ENCODE measurements at regions not wholly inside any gene's neighbourhood (a gene's known extent, or its start where the extent isn't known, plus 50 kb on each side); places are given as distances from the start of the nearest gene placed in this dataset.

- Histone ChIP-seq H3K36me3 (replicated peaks; ENCODE audit: insufficient read depth, low read depth) (no peaks in the 10 kb centered on the region), H3K4me1 (ENCODE audit: insufficient read depth) (no peaks in the 10 kb centered on the region), H4K20me1 (ENCODE audit: insufficient read depth, poor library complexity, severe bottlenecking) (no peaks in the 10 kb centered on the region), H3K27ac (no peak overlapping the region), H3K4me2 (no peak overlapping the region), H3K4me3 (no peak overlapping the region), H3K9me3 (ENCODE audit: low read depth) (no peaks in the 10 kb centered on the region), H2AFZ (no peak overlapping the region), H3K27me3 (no peaks in the 10 kb centered on the region), H3K9me2 (replicated peaks; ENCODE audit: insufficient read depth) (no peaks in the 10 kb centered on the region), H3K79me2 (no peaks in the 10 kb centered on the region)
- DNase-seq (ENCODE audit: low spot score) = no peak
- TF ChIP-seq EZH2 (IDR thresholded peaks at IDR 0.05; ENCODE audit: borderline replicate concordance) (no peak), EZH2phosphoT487 (IDR thresholded peaks at IDR 0.05; ENCODE audit: low read depth, severe bottlenecking, unreplicated experiment) (no peak)
- TF ChIP-seq, protein P1, sequence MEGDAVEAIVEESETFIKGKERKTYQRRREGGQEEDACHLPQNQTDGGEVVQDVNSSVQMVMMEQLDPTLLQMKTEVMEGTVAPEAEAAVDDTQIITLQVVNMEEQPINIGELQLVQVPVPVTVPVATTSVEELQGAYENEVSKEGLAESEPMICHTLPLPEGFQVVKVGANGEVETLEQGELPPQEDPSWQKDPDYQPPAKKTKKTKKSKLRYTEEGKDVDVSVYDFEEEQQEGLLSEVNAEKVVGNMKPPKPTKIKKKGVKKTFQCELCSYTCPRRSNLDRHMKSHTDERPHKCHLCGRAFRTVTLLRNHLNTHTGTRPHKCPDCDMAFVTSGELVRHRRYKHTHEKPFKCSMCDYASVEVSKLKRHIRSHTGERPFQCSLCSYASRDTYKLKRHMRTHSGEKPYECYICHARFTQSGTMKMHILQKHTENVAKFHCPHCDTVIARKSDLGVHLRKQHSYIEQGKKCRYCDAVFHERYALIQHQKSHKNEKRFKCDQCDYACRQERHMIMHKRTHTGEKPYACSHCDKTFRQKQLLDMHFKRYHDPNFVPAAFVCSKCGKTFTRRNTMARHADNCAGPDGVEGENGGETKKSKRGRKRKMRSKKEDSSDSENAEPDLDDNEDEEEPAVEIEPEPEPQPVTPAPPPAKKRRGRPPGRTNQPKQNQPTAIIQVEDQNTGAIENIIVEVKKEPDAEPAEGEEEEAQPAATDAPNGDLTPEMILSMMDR (IDR thresholded peaks at IDR 0.05; ENCODE audit: poor library complexity) = no peak
- 83% methylated on average over 5 of the region's 5 CpGs for WGBS (ENCODE audit: low lambda C conversion rate, missing lambda C conversion rate)
Observed at GRCh38 chr14:98293576-98293975, 978.4 kb downstream of the BCL11B start.

DNA sequence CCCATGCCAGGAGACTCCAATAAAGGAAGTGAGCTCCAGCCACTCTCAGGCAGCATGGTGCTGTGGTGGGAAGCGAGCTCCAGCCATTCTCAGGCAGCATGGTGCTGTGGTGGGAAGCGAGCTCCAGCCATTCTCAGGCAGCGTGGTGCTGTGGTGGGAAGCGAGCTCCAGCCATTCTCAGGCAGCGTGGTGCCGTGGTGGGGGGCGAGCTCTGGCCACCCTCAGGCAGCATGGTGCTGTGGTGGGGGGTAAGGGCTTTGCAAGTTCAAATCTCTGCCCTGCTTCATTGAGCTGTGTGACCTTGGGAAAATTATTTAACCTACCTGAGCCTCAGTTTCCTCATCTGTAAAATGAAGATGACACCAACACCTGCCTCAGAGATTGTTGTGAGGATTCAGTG lies 975.1 kb downstream of the BCL11B start:
- Histone ChIP-seq H4K20me1 (ENCODE audit: insufficient read depth, poor library complexity, severe bottlenecking) (no peaks in the 10 kb centered on the region), H3K27me3 (no peaks in the 10 kb centered on the region), H2AFZ (no peak overlapping the region), H3K36me3 (replicated peaks; ENCODE audit: insufficient read depth, low read depth) (no peaks in the 10 kb centered on the region), H3K4me3 (no peak overlapping the region), H3K4me1 (ENCODE audit: insufficient read depth) (no peaks in the 10 kb centered on the region), H3K9me3 (ENCODE audit: low read depth) (no peaks in the 10 kb centered on the region), H3K27ac (no peak overlapping the region), H3K79me2 (no peaks in the 10 kb centered on the region), H3K4me2 (no peak overlapping the region), H3K9me2 (replicated peaks; ENCODE audit: insufficient read depth) (no peaks in the 10 kb centered on the region)
- TF ChIP-seq EZH2phosphoT487 (IDR thresholded peaks at IDR 0.05; ENCODE audit: low read depth, severe bottlenecking, unreplicated experiment) = no peak
- TF ChIP-seq, protein P1 (IDR thresholded peaks at IDR 0.05; ENCODE audit: poor library complexity) = no peak
- no peak for TF ChIP-seq EZH2 (IDR thresholded peaks at IDR 0.05; ENCODE audit: borderline replicate concordance)
- 94% methylated on average over 7 of the region's 7 CpGs for WGBS (ENCODE audit: low lambda C conversion rate, missing lambda C conversion rate)
- DNase-seq (ENCODE audit: low spot score) = no peak

DNA sequence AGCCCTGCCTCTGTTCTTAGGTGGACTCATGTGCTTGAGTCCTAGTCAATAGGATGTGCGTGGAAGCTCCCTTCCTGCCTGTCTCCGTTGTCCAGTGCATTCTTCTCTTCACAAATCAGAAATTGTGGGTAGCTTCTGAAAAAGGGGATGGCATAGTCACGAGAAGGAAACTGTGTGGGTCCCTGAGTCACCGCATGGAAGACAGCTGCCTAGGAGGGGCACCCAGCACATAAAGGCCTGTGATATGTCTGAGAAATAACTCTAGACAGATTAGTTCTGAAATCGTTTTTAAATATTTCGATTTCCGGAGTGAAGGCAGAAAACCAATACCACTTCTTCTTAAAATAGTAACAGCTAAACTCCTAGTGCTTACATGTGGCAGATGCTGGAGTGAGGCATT lies 974.4 kb downstream of the BCL11B start:
- no peak overlapping the region for H3K4me2 ChIP-seq
- no peak for DNase-seq (ENCODE audit: low spot score)
- H3K79me2 ChIP-seq = no peaks in the 10 kb centered on the region
- H3K9me2 ChIP-seq (replicated peaks; ENCODE audit: insufficient read depth) = no peaks in the 10 kb centered on the region
- no peak overlapping the region for H3K27ac ChIP-seq
- WGBS (ENCODE audit: low lambda C conversion rate, missing lambda C conversion rate) = 94% methylated on average over 7 of the region's 7 CpGs
- H3K36me3 ChIP-seq (replicated peaks; ENCODE audit: insufficient read depth, low read depth) = no peaks in the 10 kb centered on the region
- H3K9me3 ChIP-seq (ENCODE audit: low read depth) = no peaks in the 10 kb centered on the region
- no peaks in the 10 kb centered on the region for H3K27me3 ChIP-seq
- TF ChIP-seq EZH2 (IDR thresholded peaks at IDR 0.05; ENCODE audit: borderline replicate concordance) (no peak), EZH2phosphoT487 (IDR thresholded peaks at IDR 0.05; ENCODE audit: low read depth, severe bottlenecking, unreplicated experiment) (no peak)
- TF ChIP-seq, protein P1 (IDR thresholded peaks at IDR 0.05; ENCODE audit: poor library complexity) = no peak
- no peak overlapping the region for H2AFZ ChIP-seq
- no peak overlapping the region for H3K4me3 ChIP-seq
- H3K4me1 ChIP-seq (ENCODE audit: insufficient read depth) = no peaks in the 10 kb centered on the region
- no peaks in the 10 kb centered on the region for H4K20me1 ChIP-seq (ENCODE audit: insufficient read depth, poor library complexity, severe bottlenecking)
